ENCODE measurements at regions not wholly inside any gene's neighbourhood (a gene's known extent, or its start where the extent isn't known, plus 50 kb on each side); places are given as distances from the start of the nearest gene placed in this dataset.

GRCh38 chr15:69885173-69885955, 212.4 kb downstream of the TLE3 start:
- peak in 22 of 51 donors; percentile 2 to 46 (median 14) for DNase-seq

GRCh38 chr15:69887009-69887408, 210.7 kb downstream of the TLE3 start:
- DNase-seq: no peak

- DNase-seq: no peak
Observed at GRCh38 chr15:69887553-69887952, 210.2 kb downstream of the TLE3 start.

GRCh38 chr15:69888406-69888805, 209.3 kb downstream of the TLE3 start:
- DNase-seq: no peak

GRCh38 chr15:69891070-69891536, 206.6 kb downstream of the TLE3 start:
- DNase-seq: peak in 21 of 51 donors; percentile 5 to 64 (median 34)

- DNase-seq: no peak
Observed at GRCh38 chr15:69891606-69892005, 206.1 kb downstream of the TLE3 start.

GRCh38 chr15:69892351-69892750, 205.4 kb downstream of the TLE3 start:
- no peak for DNase-seq

GRCh38 chr15:69893086-69893485, 204.6 kb downstream of the TLE3 start:
- no peak for DNase-seq

GRCh38 chr15:69893863-69894262, 203.9 kb downstream of the TLE3 start:
- DNase-seq: peak in 43 of 51 donors; percentile 4 to 83 (median 57)

- DNase-seq: no peak
Observed at GRCh38 chr15:69895202-69895601, 202.5 kb downstream of the TLE3 start.

GRCh38 chr15:69896606-69897005, 201.1 kb downstream of the TLE3 start:
- no peak for DNase-seq

- DNase-seq: no peak
Observed at GRCh38 chr15:69897061-69897460, 200.7 kb downstream of the TLE3 start.

- no peak for DNase-seq
Observed at GRCh38 chr15:69897471-69898237, 200.1 kb downstream of the TLE3 start.

- DNase-seq: no peak
Observed at GRCh38 chr15:69898243-69898642, 199.5 kb downstream of the TLE3 start.

- no peak for DNase-seq
Observed at GRCh38 chr15:69902414-69903062, 195.2 kb downstream of the TLE3 start.

GRCh38 chr15:69903470-69904469, 193.9 kb downstream of the TLE3 start:
- no peak for DNase-seq

GRCh38 chr15:69906256-69907185, 191.2 kb downstream of the TLE3 start:
- no peak for DNase-seq

- DNase-seq: no peak
Observed at GRCh38 chr15:69908060-69908459, 189.7 kb downstream of the TLE3 start.

GRCh38 chr15:69908590-69909420, 188.9 kb downstream of the TLE3 start:
- DNase-seq: no peak
